ENCODE measurements at regions not wholly inside any gene's neighbourhood (a gene's known extent, or its start where the extent isn't known, plus 50 kb on each side); places are given as distances from the start of the nearest gene placed in this dataset.

GRCh38 chr5:61670941-61671340 is 338.9 kb downstream of the ZSWIM6 start:
- no peak for TF ChIP-seq POLR2AphosphoS5 (IDR thresholded peaks at IDR 0.05; ENCODE audit: low read depth, low read length)
- TF ChIP-seq TAF1 (IDR thresholded peaks at IDR 0.05; ENCODE audit: borderline replicate concordance, insufficient read depth, low read length): no peak
- TF ChIP-seq, protein P1, sequence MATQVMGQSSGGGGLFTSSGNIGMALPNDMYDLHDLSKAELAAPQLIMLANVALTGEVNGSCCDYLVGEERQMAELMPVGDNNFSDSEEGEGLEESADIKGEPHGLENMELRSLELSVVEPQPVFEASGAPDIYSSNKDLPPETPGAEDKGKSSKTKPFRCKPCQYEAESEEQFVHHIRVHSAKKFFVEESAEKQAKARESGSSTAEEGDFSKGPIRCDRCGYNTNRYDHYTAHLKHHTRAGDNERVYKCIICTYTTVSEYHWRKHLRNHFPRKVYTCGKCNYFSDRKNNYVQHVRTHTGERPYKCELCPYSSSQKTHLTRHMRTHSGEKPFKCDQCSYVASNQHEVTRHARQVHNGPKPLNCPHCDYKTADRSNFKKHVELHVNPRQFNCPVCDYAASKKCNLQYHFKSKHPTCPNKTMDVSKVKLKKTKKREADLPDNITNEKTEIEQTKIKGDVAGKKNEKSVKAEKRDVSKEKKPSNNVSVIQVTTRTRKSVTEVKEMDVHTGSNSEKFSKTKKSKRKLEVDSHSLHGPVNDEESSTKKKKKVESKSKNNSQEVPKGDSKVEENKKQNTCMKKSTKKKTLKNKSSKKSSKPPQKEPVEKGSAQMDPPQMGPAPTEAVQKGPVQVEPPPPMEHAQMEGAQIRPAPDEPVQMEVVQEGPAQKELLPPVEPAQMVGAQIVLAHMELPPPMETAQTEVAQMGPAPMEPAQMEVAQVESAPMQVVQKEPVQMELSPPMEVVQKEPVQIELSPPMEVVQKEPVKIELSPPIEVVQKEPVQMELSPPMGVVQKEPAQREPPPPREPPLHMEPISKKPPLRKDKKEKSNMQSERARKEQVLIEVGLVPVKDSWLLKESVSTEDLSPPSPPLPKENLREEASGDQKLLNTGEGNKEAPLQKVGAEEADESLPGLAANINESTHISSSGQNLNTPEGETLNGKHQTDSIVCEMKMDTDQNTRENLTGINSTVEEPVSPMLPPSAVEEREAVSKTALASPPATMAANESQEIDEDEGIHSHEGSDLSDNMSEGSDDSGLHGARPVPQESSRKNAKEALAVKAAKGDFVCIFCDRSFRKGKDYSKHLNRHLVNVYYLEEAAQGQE (IDR thresholded peaks at IDR 0.05; ENCODE audit: insufficient read depth in 1 of 2, low read depth in 2 of 2, low read length in 2 of 2): no peak
- no peak for TF ChIP-seq SIN3A (IDR thresholded peaks at IDR 0.05; ENCODE audit: borderline replicate concordance, insufficient read depth, low read length)

Data from PFSK-1 (cell line).